Body of pancreas (tissue), 4 donors: ENCODE measurements at regions not wholly inside any gene's neighbourhood (a gene's known extent, or its start where the extent isn't known, plus 50 kb on each side); places are given as distances from the start of the nearest gene placed in this dataset.
"Not testable (repeated sequence)": the region's sequence is repeated elsewhere in the genome, so short reads cannot be mapped to it uniquely, and the experiment has no call there.

Source experiments
- ATAC-seq: fragments of 150-250 bp; one replicate; pipeline ENCODE4 v1.9.1; 2016
- DNase-seq, 4 donors: peaks; one replicate each; pipeline ENCODE4 v3.0.0-alpha.2; 2019
- H3K27ac ChIP-seq, 4 donors: fragments of 200-600 bp; sonication (generic); 1 replicate in 3 of 4; 2 replicates in 1 of 4; pipeline versions ENCODE4 v1.5.1 to v1.6.1; 2016 to 2019; ENCODE audit warnings: mild to moderate bottlenecking in 1 of 4, mixed read lengths in 1 of 4, moderate library complexity in 1 of 4
- H3K27me3 ChIP-seq, 2 donors: fragments of 200-600 bp; sonication (generic); one replicate each; pipeline ENCODE4 v1.6.0; 2016; ENCODE audit warnings: mild to moderate bottlenecking in 1 of 2
- H3K36me3 ChIP-seq, 2 donors: fragments of 200-600 bp; sonication (generic); replicated peaks in 1 of 2; 2 replicates each; pipeline ENCODE4 v1.5.1; 2016; ENCODE audit warnings: low read depth in 2 of 2; ENCODE audit not compliant: insufficient read depth in 1 of 2
- H3K4me1 ChIP-seq: fragments of 200-600 bp; sonication (generic); one replicate; pipeline ENCODE4 v1.6.0; 2016
- H3K4me3 ChIP-seq, 2 donors: fragments of 200-600 bp; sonication (generic); 1 replicate in 1 of 2; 2 replicates in 1 of 2; pipeline ENCODE4 v1.5.1; 2016 to 2019
- H3K9me3 ChIP-seq, 3 donors: fragments of 200-600 bp; sonication (generic); 1 replicate in 2 of 3; 2 replicates in 1 of 3; pipeline ENCODE4 v1.5.1; 2016
- CTCF ChIP-seq, 7 experiments: fragments of 450-650 bp in 4 of 7; fragments of 200-600 bp in 3 of 7; sonication (generic) in 3 of 7; IDR thresholded peaks; one replicate each; pipeline ENCODE4 v1.5.1; 2016 to 2019; ENCODE audit warnings: antibody characterized with exemption in 7 of 7
- POLR2A ChIP-seq, 3 donors: fragments of 450-650 bp; IDR thresholded peaks; one replicate each; pipeline ENCODE4 v1.6.1; 2016; ENCODE audit warnings: antibody characterized with exemption in 3 of 3, mild to moderate bottlenecking in 2 of 3
- WGBS, 2 donors: methylation state at CpG; one replicate each; pipeline ENCODE4 v1.1.5; 2017; 5-methylcytosine and 5-hydroxymethylcytosine counted together
- intact Hi-C: fragments of 100-400 bp; cut with DNase I; formaldehyde crosslinking; loops from one replicate; pipeline ENCODE4 v1.15.1; 2023

GRCh38 chr4:125642645-125643044 is 327.9 kb downstream of the FAT4 start:
- 68 to 70% methylated on average over 5 of the region's 5 CpGs for WGBS, 2 donors
- DNase-seq = no peak
- Histone ChIP-seq H3K4me1 (no peaks in the 10 kb centered on the region), H3K27me3 (no peaks in the 10 kb centered on the region), H3K4me3 (no peak overlapping the region), H3K36me3 (no peaks in the 10 kb centered on the region), H3K9me3 (no peaks in the 10 kb centered on the region), H3K27ac (no peak overlapping the region)
- ATAC-seq = no peak
- TF ChIP-seq CTCF (IDR thresholded peaks at IDR 0.05) (no peak), POLR2A (IDR thresholded peaks at IDR 0.05) (no peak)
- intact Hi-C loops = no loop called here

- Histone ChIP-seq H3K27me3 (no peaks in the 10 kb centered on the region), H3K36me3 (no peaks in the 10 kb centered on the region), H3K4me3 (no peak overlapping the region), H3K4me1 (no peaks in the 10 kb centered on the region), H3K9me3 (no peaks in the 10 kb centered on the region), H3K27ac (no peak overlapping the region)
- WGBS, 2 donors = 61 to 72% methylated on average over 6 of the region's 6 CpGs
- ATAC-seq = no peak
- TF ChIP-seq POLR2A (IDR thresholded peaks at IDR 0.05) = no peak
- no peak for TF ChIP-seq CTCF (IDR thresholded peaks at IDR 0.05)
- intact Hi-C loops = no loop called here
- DNase-seq = no peak
Observed at GRCh38 chr4:125649452-125649851, 334.7 kb downstream of the FAT4 start.

GRCh38 chr4:125650557-125650956 is 335.8 kb downstream of the FAT4 start:
- ATAC-seq = no peak
- H3K27me3 ChIP-seq = no peaks in the 10 kb centered on the region

GRCh38 chr4:125651707-125652357 is 337.1 kb downstream of the FAT4 start:
- H3K4me1 ChIP-seq, ATAC-seq, H3K27ac ChIP-seq, intact Hi-C loops, H3K4me3 ChIP-seq, H3K27me3 ChIP-seq, H3K9me3 ChIP-seq, DNase-seq, H3K36me3 ChIP-seq: not testable (repeated sequence)
- 90 to 94% methylated on average over 17 to 30 of the region's 33 CpGs for WGBS, 2 donors

More at GRCh38 chr4:125650557-125650956, 335.8 kb downstream of the FAT4 start:
- intact Hi-C loops = no loop called here
- Histone ChIP-seq H3K9me3 (no peaks in the 10 kb centered on the region), H3K4me3 (no peak overlapping the region), H3K4me1 (no peaks in the 10 kb centered on the region), H3K36me3 (no peaks in the 10 kb centered on the region), H3K27ac (no peak overlapping the region)
- no peak for DNase-seq
- no peak for TF ChIP-seq POLR2A (IDR thresholded peaks at IDR 0.05)
- no peak for TF ChIP-seq CTCF (IDR thresholded peaks at IDR 0.05)

GRCh38 chr4:125658773-125659172 is 344.0 kb downstream of the FAT4 start:
- TF ChIP-seq CTCF (IDR thresholded peaks at IDR 0.05) = no peak
- TF ChIP-seq POLR2A (IDR thresholded peaks at IDR 0.05) = no peak
- no peaks in the 10 kb centered on the region for H3K27me3 ChIP-seq
- H3K36me3 ChIP-seq = no peaks in the 10 kb centered on the region
- ATAC-seq (no peak), DNase-seq (no peak)
- no peak overlapping the region for H3K27ac ChIP-seq
- H3K4me1 ChIP-seq = peaks cover 15% of the 10 kb centered on the region
- no peak overlapping the region for H3K4me3 ChIP-seq
- no peaks in the 10 kb centered on the region for H3K9me3 ChIP-seq
- intact Hi-C loops = no loop called here
